ENCODE measurements at regions not wholly inside any gene's neighbourhood (a gene's known extent, or its start where the extent isn't known, plus 50 kb on each side); places are given as distances from the start of the nearest gene placed in this dataset.

DNA sequence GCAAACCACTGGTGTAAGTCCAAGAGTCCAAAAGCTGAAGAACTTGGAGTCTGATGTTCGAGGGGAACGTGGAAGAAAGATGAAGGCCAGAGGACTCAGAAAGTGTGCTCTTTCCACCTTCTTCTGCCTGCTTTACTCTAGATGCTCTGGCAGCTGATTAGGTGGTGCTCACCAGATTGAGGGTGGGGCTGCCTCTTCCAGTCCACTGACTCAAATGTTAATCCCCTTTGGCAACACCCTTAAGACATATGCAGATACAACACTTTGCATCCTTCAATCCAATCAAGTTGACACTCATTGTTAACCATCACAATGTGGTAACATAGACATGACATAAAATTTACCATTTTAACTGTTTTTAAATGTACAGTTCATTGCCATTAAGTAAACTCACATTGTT is 249.5 kb downstream of the COG6 start:
- Mint-ChIP-seq H3K4me1 (ENCODE audit: low read depth) (no peaks in the 10 kb centered on the region), H3K27me3 (ENCODE audit: insufficient read depth) (peaks cover 6% of the 10 kb centered on the region; the same call in 1 of the 2 replicates), H3K36me3 (ENCODE audit: low read depth) (no peaks in the 10 kb centered on the region), H3K4me3 (no peak overlapping the region), H3K9me3 (no peaks in the 10 kb centered on the region), H3K27ac (no peak overlapping the region)
- no peak for TF ChIP-seq CTCF (IDR thresholded peaks at IDR 0.05)
- DNase-seq: no peak

GRCh38 chr13:39909634-39910033 is 254.2 kb downstream of the COG6 start:
- Mint-ChIP-seq H3K4me3 (no peak overlapping the region), H3K36me3 (ENCODE audit: low read depth) (no peaks in the 10 kb centered on the region)

GRCh38 chr13:39910041-39910440 is 254.6 kb downstream of the COG6 start:
- Mint-ChIP-seq H3K4me1 (ENCODE audit: low read depth) (no peaks in the 10 kb centered on the region), H3K27me3 (ENCODE audit: insufficient read depth) (peaks cover 3% of the 10 kb centered on the region), H3K4me3 (no peak overlapping the region)

More at GRCh38 chr13:39909634-39910033, 254.2 kb downstream of the COG6 start:
- Mint-ChIP-seq H3K27me3 (ENCODE audit: insufficient read depth) (peaks cover 3% of the 10 kb centered on the region), H3K27ac (no peak overlapping the region), H3K9me3 (no peaks in the 10 kb centered on the region), H3K4me1 (ENCODE audit: low read depth) (no peaks in the 10 kb centered on the region)
- TF ChIP-seq CTCF (IDR thresholded peaks at IDR 0.05): no peak
- DNase-seq: no peak

DNA sequence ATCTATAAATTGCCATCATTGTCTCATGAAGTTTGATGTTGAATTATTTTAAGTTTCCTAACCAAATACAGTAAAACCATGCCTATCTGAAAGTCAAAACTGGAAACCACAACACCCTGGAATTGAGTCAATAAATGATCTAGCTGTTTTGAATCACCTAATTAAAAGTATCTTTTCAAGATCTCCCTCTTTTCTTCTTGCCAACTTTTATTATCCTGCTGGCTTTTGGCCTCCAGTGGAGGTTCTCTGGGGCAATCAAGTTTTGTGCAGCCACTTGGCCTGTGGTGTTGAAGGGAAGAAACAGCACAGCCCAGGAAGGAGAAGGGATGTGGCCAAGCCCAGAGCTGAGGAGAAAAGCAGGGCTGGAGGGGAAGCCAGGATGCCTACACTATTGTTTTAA is 255.4 kb downstream of the COG6 start:
- H3K27me3 Mint-ChIP-seq (ENCODE audit: insufficient read depth): peaks cover 3% of the 10 kb centered on the region
- H3K4me1 Mint-ChIP-seq (ENCODE audit: low read depth): no peaks in the 10 kb centered on the region
- H3K9me3 Mint-ChIP-seq: no peaks in the 10 kb centered on the region
- H3K27ac Mint-ChIP-seq: no peak overlapping the region
- H3K36me3 Mint-ChIP-seq (ENCODE audit: low read depth): no peaks in the 10 kb centered on the region
- DNase-seq: no peak
- TF ChIP-seq CTCF (IDR thresholded peaks at IDR 0.05): no peak
- H3K4me3 Mint-ChIP-seq: no peak overlapping the region

More at GRCh38 chr13:39910041-39910440, 254.6 kb downstream of the COG6 start:
- TF ChIP-seq CTCF (IDR thresholded peaks at IDR 0.05): no peak
- no peaks in the 10 kb centered on the region for H3K9me3 Mint-ChIP-seq
- DNase-seq: no peak
- no peak overlapping the region for H3K27ac Mint-ChIP-seq
- no peaks in the 10 kb centered on the region for H3K36me3 Mint-ChIP-seq (ENCODE audit: low read depth)

GRCh38 chr13:39913339-39913738 is 257.9 kb downstream of the COG6 start:
- Mint-ChIP-seq H3K4me3 (no peak overlapping the region), H3K36me3 (ENCODE audit: low read depth) (no peaks in the 10 kb centered on the region), H3K27me3 (ENCODE audit: insufficient read depth) (peaks cover 3% of the 10 kb centered on the region), H3K4me1 (ENCODE audit: low read depth) (no peaks in the 10 kb centered on the region), H3K9me3 (no peaks in the 10 kb centered on the region), H3K27ac (no peak overlapping the region)
- no peak for TF ChIP-seq CTCF (IDR thresholded peaks at IDR 0.05)
- DNase-seq: no peak

GRCh38 chr13:39913928-39914327 is 258.5 kb downstream of the COG6 start:
- H3K27me3 Mint-ChIP-seq (ENCODE audit: insufficient read depth): peaks cover 3% of the 10 kb centered on the region
- no peak for TF ChIP-seq CTCF (IDR thresholded peaks at IDR 0.05)
- no peaks in the 10 kb centered on the region for H3K9me3 Mint-ChIP-seq
- DNase-seq: no peak
- no peak overlapping the region for H3K4me3 Mint-ChIP-seq
- no peaks in the 10 kb centered on the region for H3K36me3 Mint-ChIP-seq (ENCODE audit: low read depth)
- no peaks in the 10 kb centered on the region for H3K4me1 Mint-ChIP-seq (ENCODE audit: low read depth)
- no peak overlapping the region for H3K27ac Mint-ChIP-seq

Data from HFFc6 (cell line).